Karpas-422 (cell line): ENCODE measurements at regions not wholly inside any gene's neighbourhood (a gene's known extent, or its start where the extent isn't known, plus 50 kb on each side); places are given as distances from the start of the nearest gene placed in this dataset.

ENCODE experiments used
- DNase-seq: peaks from one replicate; pipeline ENCODE4 v3.0.0-alpha.2; 2015
- H2AFZ ChIP-seq: fragments of 200-600 bp; sonication (generic); 2 replicates; pipeline ENCODE4 v1.6.1; 2014; ENCODE audit warnings: antibody characterized with exemption, low read length, mixed read lengths
- H3K27ac ChIP-seq: fragments of 200-600 bp; sonication (generic); 2 replicates; pipeline ENCODE4 v1.5.1; 2014; ENCODE audit warnings: mild to moderate bottlenecking, low read length, moderate library complexity
- H3K27me3 ChIP-seq: fragments of 200-600 bp; sonication (generic); 2 replicates; pipeline ENCODE4 v1.6.1; 2014; ENCODE audit warnings: low read length, mixed read lengths
- H3K36me3 ChIP-seq: fragments of 200-600 bp; sonication (generic); 2 replicates; pipeline ENCODE4 v1.6.1; 2014; ENCODE audit warnings: low read length, mixed read lengths; ENCODE audit not compliant: insufficient read depth
- H3K4me1 ChIP-seq: fragments of 200-600 bp; sonication (generic); 2 replicates; pipeline ENCODE4 v1.6.1; 2014; ENCODE audit warnings: mild to moderate bottlenecking, low read length, mixed read lengths
- H3K4me2 ChIP-seq: fragments of 200-600 bp; sonication (generic); 2 replicates; pipeline ENCODE4 v1.6.1; 2014; ENCODE audit warnings: low read length, low read depth, mild to moderate bottlenecking; ENCODE audit not compliant: poor library complexity, severe bottlenecking
- H3K4me3 ChIP-seq: fragments of 200-600 bp; sonication (generic); 2 replicates; pipeline ENCODE4 v1.5.1; 2014; ENCODE audit warnings: mild to moderate bottlenecking, antibody characterized with exemption, low read length, mixed read lengths
- H3K79me2 ChIP-seq: fragments of 200-600 bp; sonication (generic); 2 replicates; pipeline ENCODE4 v1.6.1; 2014; ENCODE audit warnings: mild to moderate bottlenecking, low read length, mixed read lengths
- H3K9ac ChIP-seq: fragments of 200-600 bp; sonication (generic); 2 replicates; pipeline ENCODE4 v1.6.0; 2014; ENCODE audit warnings: low read length
- H3K9me2 ChIP-seq: fragments of 200-600 bp; sonication (generic), shearing (Covaris generic); replicated peaks from 2 replicates; pipeline ENCODE4 v1.6.0; 2014; ENCODE audit warnings: mild to moderate bottlenecking, low read length, moderate library complexity; ENCODE audit not compliant: insufficient read depth
- H3K9me3 ChIP-seq: fragments of 300-700, 200-600 bp; sonication (generic); 2 replicates; pipeline ENCODE4 v1.6.1; 2014; ENCODE audit warnings: low read length, mixed read lengths
- H4K20me1 ChIP-seq: fragments of 200-600 bp; sonication (generic); 2 replicates; pipeline ENCODE4 v1.6.1; 2014; ENCODE audit warnings: mild to moderate bottlenecking, antibody characterized with exemption, low read length, low read depth; ENCODE audit not compliant: insufficient read depth

- no peaks in the 10 kb centered on the region for H3K9me2 ChIP-seq
- H3K9ac ChIP-seq: no peak overlapping the region
- no peaks in the 10 kb centered on the region for H3K79me2 ChIP-seq
- no peaks in the 10 kb centered on the region for H3K36me3 ChIP-seq
- H3K9me3 ChIP-seq: no peaks in the 10 kb centered on the region
- H2AFZ ChIP-seq: no peak overlapping the region
- H4K20me1 ChIP-seq: peaks cover 3% of the 10 kb centered on the region; the same call in 1 of the 2 replicates
- H3K27me3 ChIP-seq: no peaks in the 10 kb centered on the region
- H3K4me3 ChIP-seq: no peak overlapping the region
- H3K4me1 ChIP-seq: no peaks in the 10 kb centered on the region
- DNase-seq: no peak
- no peak overlapping the region for H3K27ac ChIP-seq
- H3K4me2 ChIP-seq: no peak overlapping the region
These were observed 177.8 kb downstream of the VEGFA start for GRCh38 chr6:43947860-43948259.

- Histone ChIP-seq H3K36me3 (no peaks in the 10 kb centered on the region), H3K4me2 (no peak overlapping the region), H3K9me2 (no peaks in the 10 kb centered on the region), H4K20me1 (peaks cover 3% of the 10 kb centered on the region; the same call in 1 of the 2 replicates), H3K9me3 (no peaks in the 10 kb centered on the region), H3K4me3 (no peak overlapping the region), H3K79me2 (no peaks in the 10 kb centered on the region), H3K27ac (no peak overlapping the region), H3K4me1 (no peaks in the 10 kb centered on the region), H3K27me3 (no peaks in the 10 kb centered on the region), H2AFZ (no peak overlapping the region), H3K9ac (no peak overlapping the region)
- no peak for DNase-seq
These were observed 176.8 kb downstream of the VEGFA start for GRCh38 chr6:43946641-43947363.

GRCh38 chr6:43945768-43946080 lies 175.7 kb downstream of the VEGFA start:
- Histone ChIP-seq H3K27me3 (no peaks in the 10 kb centered on the region), H3K9me2 (no peaks in the 10 kb centered on the region), H2AFZ (no peak overlapping the region), H3K9ac (no peak overlapping the region), H3K36me3 (no peaks in the 10 kb centered on the region), H3K4me1 (no peaks in the 10 kb centered on the region), H3K9me3 (no peaks in the 10 kb centered on the region), H3K79me2 (no peaks in the 10 kb centered on the region), H3K4me2 (no peak overlapping the region), H4K20me1 (no peaks in the 10 kb centered on the region), H3K4me3 (no peak overlapping the region), H3K27ac (no peak overlapping the region)
- DNase-seq: no peak

GRCh38 chr6:43944908-43945767 lies 175.1 kb downstream of the VEGFA start:
- H3K9me2 ChIP-seq: no peaks in the 10 kb centered on the region
- no peak overlapping the region for H3K4me2 ChIP-seq
- no peaks in the 10 kb centered on the region for H3K79me2 ChIP-seq
- H3K36me3 ChIP-seq: no peaks in the 10 kb centered on the region
- no peak overlapping the region for H3K4me3 ChIP-seq
- H3K9ac ChIP-seq: no peak overlapping the region
- H3K27ac ChIP-seq: no peak overlapping the region
- H4K20me1 ChIP-seq: no peaks in the 10 kb centered on the region
- H3K9me3 ChIP-seq: no peaks in the 10 kb centered on the region
- H2AFZ ChIP-seq: no peak overlapping the region
- no peaks in the 10 kb centered on the region for H3K27me3 ChIP-seq
- DNase-seq: no peak
- no peaks in the 10 kb centered on the region for H3K4me1 ChIP-seq

- Histone ChIP-seq H3K36me3 (no peaks in the 10 kb centered on the region), H3K27me3 (no peaks in the 10 kb centered on the region), H3K4me1 (no peaks in the 10 kb centered on the region)
These were observed 173.8 kb downstream of the VEGFA start for GRCh38 chr6:43943781-43944250.

GRCh38 chr6:43943099-43943766 lies 173.2 kb downstream of the VEGFA start:
- no peak overlapping the region for H3K9ac ChIP-seq
- no peak overlapping the region for H3K4me3 ChIP-seq
- no peak overlapping the region for H3K27ac ChIP-seq
- no peak overlapping the region for H2AFZ ChIP-seq
- no peaks in the 10 kb centered on the region for H3K9me3 ChIP-seq
- no peaks in the 10 kb centered on the region for H3K9me2 ChIP-seq
- no peaks in the 10 kb centered on the region for H3K27me3 ChIP-seq
- no peaks in the 10 kb centered on the region for H3K36me3 ChIP-seq
- no peaks in the 10 kb centered on the region for H4K20me1 ChIP-seq
- no peaks in the 10 kb centered on the region for H3K4me1 ChIP-seq
- no peaks in the 10 kb centered on the region for H3K79me2 ChIP-seq
- no peak for DNase-seq
- H3K4me2 ChIP-seq: no peak overlapping the region

More at GRCh38 chr6:43943781-43944250, 173.8 kb downstream of the VEGFA start:
- no peak overlapping the region for H2AFZ ChIP-seq
- H3K9me3 ChIP-seq: no peaks in the 10 kb centered on the region
- DNase-seq: no peak
- no peak overlapping the region for H3K27ac ChIP-seq
- no peak overlapping the region for H3K9ac ChIP-seq
- no peaks in the 10 kb centered on the region for H4K20me1 ChIP-seq
- no peak overlapping the region for H3K4me2 ChIP-seq
- no peak overlapping the region for H3K4me3 ChIP-seq
- no peaks in the 10 kb centered on the region for H3K9me2 ChIP-seq
- no peaks in the 10 kb centered on the region for H3K79me2 ChIP-seq

GRCh38 chr6:43942616-43943015 lies 172.6 kb downstream of the VEGFA start:
- Histone ChIP-seq H3K9me2 (no peaks in the 10 kb centered on the region), H3K4me1 (no peaks in the 10 kb centered on the region), H3K4me2 (no peak overlapping the region), H4K20me1 (no peaks in the 10 kb centered on the region), H3K4me3 (no peak overlapping the region), H3K27me3 (no peaks in the 10 kb centered on the region), H3K27ac (no peak overlapping the region), H3K9ac (no peak overlapping the region), H3K79me2 (no peaks in the 10 kb centered on the region), H3K9me3 (no peaks in the 10 kb centered on the region), H3K36me3 (no peaks in the 10 kb centered on the region), H2AFZ (no peak overlapping the region)
- no peak for DNase-seq

- no peak overlapping the region for H3K4me2 ChIP-seq
- H4K20me1 ChIP-seq: no peaks in the 10 kb centered on the region
- no peak overlapping the region for H3K9ac ChIP-seq
These were observed 172.0 kb downstream of the VEGFA start for GRCh38 chr6:43942011-43942442.

More at GRCh38 chr6:43942011-43942442, 172.0 kb downstream of the VEGFA start:
- no peak overlapping the region for H3K27ac ChIP-seq
- no peak for DNase-seq
- no peak overlapping the region for H3K4me3 ChIP-seq
- no peaks in the 10 kb centered on the region; the same call in 1 of the 2 replicates for H3K4me1 ChIP-seq
- no peaks in the 10 kb centered on the region for H3K36me3 ChIP-seq
- H2AFZ ChIP-seq: no peak overlapping the region
- no peaks in the 10 kb centered on the region for H3K27me3 ChIP-seq
- no peaks in the 10 kb centered on the region for H3K9me3 ChIP-seq
- H3K79me2 ChIP-seq: no peaks in the 10 kb centered on the region
- H3K9me2 ChIP-seq: no peaks in the 10 kb centered on the region
